Kidney epithelial cell (primary cell): ENCODE measurements at regions not wholly inside any gene's neighbourhood (a gene's known extent, or its start where the extent isn't known, plus 50 kb on each side); places are given as distances from the start of the nearest gene placed in this dataset.

Experiments
- DNase-seq: peaks from one replicate; pipeline ENCODE4 v3.0.0-alpha.2; 2010; ENCODE audit warnings: low read depth
- H3K27me3 ChIP-seq: 2 replicates; pipeline ENCODE4 v1.6.0; 2011; ENCODE audit warnings: low read length; ENCODE audit not compliant: control insufficient read depth, insufficient read depth
- H3K36me3 ChIP-seq: 2 replicates; pipeline ENCODE4 v1.5.1; 2011; ENCODE audit warnings: low read length; ENCODE audit not compliant: control insufficient read depth, insufficient read depth
- H3K4me3 ChIP-seq: 2 replicates; pipeline ENCODE4 v1.5.1; 2011; ENCODE audit warnings: low read depth, mild to moderate bottlenecking, control low read depth, low read length
- CTCF ChIP-seq: IDR thresholded peaks from 2 replicates; pipeline ENCODE4 v1.5.1; 2011; ENCODE audit warnings: mild to moderate bottlenecking, moderate library complexity, low read length, control low read depth, inconsistent platforms; ENCODE audit not compliant: insufficient read depth, poor library complexity, severe bottlenecking

- H3K4me3 ChIP-seq, result no peak overlapping the region
- no peak for DNase-seq
Observed at GRCh38 chr3:107987036-107987939, 103.5 kb downstream of the CD47 start.

GRCh38 chr3:107986505-107986904 is 104.3 kb downstream of the CD47 start:
- no peaks in the 10 kb centered on the region for H3K36me3 ChIP-seq
- DNase-seq, result no peak
- no peak overlapping the region for H3K4me3 ChIP-seq
- no peaks in the 10 kb centered on the region for H3K27me3 ChIP-seq
- TF ChIP-seq CTCF, result no peak

More at GRCh38 chr3:107987036-107987939, 103.5 kb downstream of the CD47 start:
- no peaks in the 10 kb centered on the region for H3K36me3 ChIP-seq
- no peak for TF ChIP-seq CTCF
- no peaks in the 10 kb centered on the region for H3K27me3 ChIP-seq

- Histone ChIP-seq H3K4me3 (no peak overlapping the region), H3K27me3 (no peaks in the 10 kb centered on the region), H3K36me3 (no peaks in the 10 kb centered on the region)
- no peak for DNase-seq
- no peak for TF ChIP-seq CTCF
Observed at GRCh38 chr3:107985496-107985895, 105.3 kb downstream of the CD47 start.

GRCh38 chr3:107983247-107983646 is 107.6 kb downstream of the CD47 start:
- H3K36me3 ChIP-seq, result no peaks in the 10 kb centered on the region
- no peak for TF ChIP-seq CTCF
- DNase-seq, result no peak
- H3K27me3 ChIP-seq, result no peaks in the 10 kb centered on the region
- H3K4me3 ChIP-seq, result no peak overlapping the region

- Histone ChIP-seq H3K4me3 (no peak overlapping the region), H3K27me3 (no peaks in the 10 kb centered on the region), H3K36me3 (no peaks in the 10 kb centered on the region)
- no peak for DNase-seq
- no peak for TF ChIP-seq CTCF
Observed at GRCh38 chr3:107982165-107982564, 108.7 kb downstream of the CD47 start.
